ENCODE measurements at regions not wholly inside any gene's neighbourhood (a gene's known extent, or its start where the extent isn't known, plus 50 kb on each side); places are given as distances from the start of the nearest gene placed in this dataset.
A peak's percentile ranks its signal among the peaks of the same experiment; 100 is the strongest.

DNA sequence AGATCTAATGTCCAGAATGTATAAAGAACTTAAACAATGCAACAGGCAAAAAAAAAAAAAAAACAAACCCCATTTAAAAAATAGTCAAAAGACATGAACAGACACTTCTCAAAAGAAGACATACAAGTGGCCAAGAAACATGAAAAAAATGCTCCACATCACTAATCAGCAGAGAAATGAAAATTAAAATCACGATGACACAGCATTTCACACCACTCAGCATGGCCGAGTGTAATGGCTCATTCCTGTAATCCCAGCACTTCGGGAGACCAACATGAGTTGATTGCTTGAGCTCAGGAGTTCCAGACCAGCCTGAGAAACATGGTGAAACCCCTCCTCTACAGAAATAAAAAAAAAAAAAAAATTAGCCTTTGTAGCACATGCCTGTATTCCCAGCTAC lies 701.4 kb upstream of the NRSN1 start:
- DNase-seq, result no peak
- H3K4me1 ChIP-seq, result no peaks in the 10 kb centered on the region
- no peak overlapping the region for H3K27ac ChIP-seq (replicated peaks)
- TF ChIP-seq, protein P1, sequence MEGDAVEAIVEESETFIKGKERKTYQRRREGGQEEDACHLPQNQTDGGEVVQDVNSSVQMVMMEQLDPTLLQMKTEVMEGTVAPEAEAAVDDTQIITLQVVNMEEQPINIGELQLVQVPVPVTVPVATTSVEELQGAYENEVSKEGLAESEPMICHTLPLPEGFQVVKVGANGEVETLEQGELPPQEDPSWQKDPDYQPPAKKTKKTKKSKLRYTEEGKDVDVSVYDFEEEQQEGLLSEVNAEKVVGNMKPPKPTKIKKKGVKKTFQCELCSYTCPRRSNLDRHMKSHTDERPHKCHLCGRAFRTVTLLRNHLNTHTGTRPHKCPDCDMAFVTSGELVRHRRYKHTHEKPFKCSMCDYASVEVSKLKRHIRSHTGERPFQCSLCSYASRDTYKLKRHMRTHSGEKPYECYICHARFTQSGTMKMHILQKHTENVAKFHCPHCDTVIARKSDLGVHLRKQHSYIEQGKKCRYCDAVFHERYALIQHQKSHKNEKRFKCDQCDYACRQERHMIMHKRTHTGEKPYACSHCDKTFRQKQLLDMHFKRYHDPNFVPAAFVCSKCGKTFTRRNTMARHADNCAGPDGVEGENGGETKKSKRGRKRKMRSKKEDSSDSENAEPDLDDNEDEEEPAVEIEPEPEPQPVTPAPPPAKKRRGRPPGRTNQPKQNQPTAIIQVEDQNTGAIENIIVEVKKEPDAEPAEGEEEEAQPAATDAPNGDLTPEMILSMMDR (IDR thresholded peaks at IDR 0.05; ENCODE audit: borderline replicate concordance), result no peak
- H3K27me3 ChIP-seq (ENCODE audit: low read depth), result no peaks in the 10 kb centered on the region
- no peak overlapping the region for H3K4me3 ChIP-seq
- no peaks in the 10 kb centered on the region for H3K36me3 ChIP-seq
- H3K9me3 ChIP-seq (replicated peaks), result peaks cover 30% of the 10 kb centered on the region
- intact Hi-C loops (cut with micrococcal nuclease), result no loop called here

DNA sequence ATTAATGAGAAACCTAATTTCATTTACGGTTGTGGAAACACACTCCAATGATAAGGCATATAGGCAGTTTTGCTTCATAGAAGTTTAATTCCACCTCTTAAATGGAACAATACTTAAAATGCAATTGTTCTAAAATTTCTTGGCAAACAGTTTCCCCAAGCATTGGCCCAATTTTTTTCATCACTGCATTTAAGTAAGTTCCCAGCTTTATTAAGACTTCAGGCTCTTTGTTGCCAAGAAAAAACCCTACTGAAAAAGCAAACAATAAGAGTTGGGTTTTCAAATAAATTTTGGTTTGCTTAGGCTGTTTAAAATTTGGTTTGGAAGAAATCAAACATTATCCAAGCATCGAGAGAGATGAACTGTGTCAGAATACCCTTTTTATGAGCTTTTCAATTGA lies 690.9 kb upstream of the NRSN1 start:
- Histone ChIP-seq H3K9me3 (replicated peaks) (peaks cover 2% of the 10 kb centered on the region), H3K27me3 (ENCODE audit: low read depth) (no peaks in the 10 kb centered on the region), H3K27ac (replicated peaks) (no peak overlapping the region), H3K4me3 (no peak overlapping the region), H3K36me3 (no peaks in the 10 kb centered on the region), H3K4me1 (no peaks in the 10 kb centered on the region)
- no peak for DNase-seq
- TF ChIP-seq, protein P1 (IDR thresholded peaks at IDR 0.05; ENCODE audit: borderline replicate concordance), result no peak
- intact Hi-C loops (cut with micrococcal nuclease), result no loop called here

DNA sequence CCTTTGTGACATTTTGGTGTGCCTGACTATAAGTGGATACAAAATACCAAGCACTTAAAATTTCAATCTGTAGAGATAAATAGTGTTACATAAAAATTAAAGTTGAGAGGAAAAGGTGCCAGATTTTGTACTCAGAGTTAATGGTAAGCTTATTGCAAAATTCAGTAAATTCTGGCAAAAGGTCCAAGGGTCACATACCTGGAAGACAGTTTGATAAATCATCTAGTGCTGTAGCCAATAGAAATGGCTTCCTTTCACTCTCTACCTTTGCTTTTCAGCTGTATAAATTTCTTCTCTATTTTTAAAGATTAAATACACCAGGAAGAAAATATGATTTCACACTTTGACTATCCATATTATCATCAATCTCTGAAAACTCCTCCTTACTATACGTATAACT lies 690.2 kb upstream of the NRSN1 start:
- Histone ChIP-seq H3K9me3 (replicated peaks) (no peaks in the 10 kb centered on the region), H3K36me3 (no peaks in the 10 kb centered on the region), H3K4me1 (no peaks in the 10 kb centered on the region), H3K4me3 (no peak overlapping the region), H3K27me3 (ENCODE audit: low read depth) (no peaks in the 10 kb centered on the region), H3K27ac (replicated peaks) (no peak overlapping the region)
- DNase-seq, result no peak
- TF ChIP-seq, protein P1 (IDR thresholded peaks at IDR 0.05; ENCODE audit: borderline replicate concordance), result no peak
- intact Hi-C loops (cut with micrococcal nuclease), result no loop called here

DNA sequence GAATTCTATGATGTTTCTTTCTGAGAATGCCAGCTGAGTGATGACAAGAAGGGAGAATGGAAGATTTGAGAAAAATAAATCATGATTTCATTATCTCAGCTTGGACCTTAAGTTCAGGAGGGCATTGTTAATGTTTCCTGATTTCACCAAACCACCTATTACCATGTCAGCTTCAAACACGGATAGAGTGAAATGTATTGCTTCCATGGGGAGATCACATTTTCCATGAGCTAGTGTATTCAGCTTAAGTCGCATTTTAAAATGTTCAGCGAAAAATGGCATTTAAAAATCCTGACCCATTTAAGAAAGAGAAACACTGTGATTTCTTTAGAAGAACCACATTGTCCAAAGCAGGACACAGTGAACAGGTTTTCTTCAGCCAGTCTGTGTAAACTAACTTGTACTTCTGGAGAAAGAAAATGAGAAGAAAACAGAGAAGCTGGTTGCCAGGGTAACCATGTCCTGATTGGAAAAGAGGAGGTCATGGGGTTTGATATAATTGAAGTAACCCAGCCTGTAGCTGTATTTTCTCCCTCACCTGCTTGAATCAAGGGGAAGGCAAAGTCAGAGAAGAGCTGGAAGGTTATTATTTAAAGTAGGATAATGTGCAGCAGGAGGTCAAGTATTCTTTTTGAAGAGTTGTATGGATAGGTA lies 684.1 kb upstream of the NRSN1 start:
- Histone ChIP-seq H3K4me3 (no peak overlapping the region), H3K27me3 (ENCODE audit: low read depth) (no peaks in the 10 kb centered on the region), H3K36me3 (no peaks in the 10 kb centered on the region), H3K4me1 (peaks cover 23% of the 10 kb centered on the region), H3K9me3 (replicated peaks) (no peaks in the 10 kb centered on the region), H3K27ac (replicated peaks) (no peak overlapping the region)
- intact Hi-C loops (cut with micrococcal nuclease), result no loop called here
- DNase-seq, result no peak
- TF ChIP-seq, protein P1 (IDR thresholded peaks at IDR 0.05; ENCODE audit: borderline replicate concordance), result no peak

DNA sequence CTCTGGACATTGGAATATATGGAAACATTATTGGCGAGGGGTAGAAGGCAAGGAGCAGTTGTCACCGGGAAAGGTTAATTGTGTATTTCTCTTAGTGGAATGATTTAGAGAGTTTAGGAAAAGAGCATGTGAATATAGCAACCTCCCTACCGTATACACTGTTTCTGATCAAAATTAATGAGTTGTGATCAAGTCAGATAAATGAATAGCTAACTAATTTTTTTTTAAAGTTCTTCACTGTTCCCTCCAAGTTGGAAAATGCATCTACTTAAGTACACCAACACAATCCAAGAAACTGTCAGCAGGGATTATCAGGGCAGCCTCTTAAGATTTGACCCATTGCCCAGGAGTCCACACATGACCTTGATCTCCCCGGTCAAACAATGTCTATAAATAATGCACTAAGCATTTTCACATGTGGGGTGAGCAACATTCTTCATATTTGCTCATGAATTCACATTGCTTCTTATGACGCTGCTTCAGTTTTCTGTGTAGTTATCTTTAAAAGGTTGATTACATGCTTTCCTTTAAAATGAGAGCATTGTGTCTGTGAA lies 680.8 kb upstream of the NRSN1 start:
- DNase-seq, result peak; percentile 17
- H3K27ac ChIP-seq (replicated peaks), result peak overlapping the region; percentile 74
- intact Hi-C loops (cut with micrococcal nuclease), result no loop called here
- H3K9me3 ChIP-seq (replicated peaks), result no peaks in the 10 kb centered on the region
- peaks cover 23% of the 10 kb centered on the region for H3K4me1 ChIP-seq
- H3K4me3 ChIP-seq, result no peak overlapping the region
- H3K27me3 ChIP-seq (ENCODE audit: low read depth), result no peaks in the 10 kb centered on the region
- TF ChIP-seq, protein P1 (IDR thresholded peaks at IDR 0.05; ENCODE audit: borderline replicate concordance), result no peak
- H3K36me3 ChIP-seq, result no peaks in the 10 kb centered on the region

Data from left ventricle myocardium inferior (tissue), 1 donor.